Activated CD8-positive, alpha-beta T cell treated with anti-CD3 and anti-CD28 coated beads for 36 hours (primary cell): ENCODE measurements at regions not wholly inside any gene's neighbourhood (a gene's known extent, or its start where the extent isn't known, plus 50 kb on each side); places are given as distances from the start of the nearest gene placed in this dataset.

ENCODE experiments used
- ATAC-seq: fragments of 200-7000 bp; cut with Tn5 transposase; one replicate; pipeline ENCODE4 v1.10.0; 2021; ENCODE audit warnings: mild to moderate bottlenecking, moderate library complexity
- CTCF ChIA-PET: fragments of 350-600 bp; sonication (Branson Sonifier 250); formaldehyde crosslinking; loops from one replicate; lab custom pipeline; 2021; ENCODE audit warnings: antibody characterized with exemption; lab: Charles Lee
- POLR2A ChIA-PET: fragments of 350-600 bp; sonication (Branson Sonifier 250); formaldehyde crosslinking; loops from one replicate; lab custom pipeline; 2021; ENCODE audit warnings: antibody characterized with exemption; lab: Charles Lee
- DNase-seq: peaks from one replicate; pipeline ENCODE4 v3.0.0-alpha.2; 2020
- H3K27ac Mint-ChIP-seq: one replicate; pipeline ENCODE4 v1.8.0; 2021; ENCODE audit warnings: mild to moderate bottlenecking, mixed read lengths
- H3K27me3 Mint-ChIP-seq: one replicate; pipeline ENCODE4 v1.8.0; 2021; ENCODE audit warnings: mixed read lengths
- H3K36me3 Mint-ChIP-seq: one replicate; pipeline ENCODE4 v1.8.0; 2021; ENCODE audit warnings: low read depth, mixed read lengths
- H3K4me1 Mint-ChIP-seq: one replicate; pipeline ENCODE4 v1.8.0; 2021; ENCODE audit warnings: low read depth, mixed read lengths
- H3K4me3 Mint-ChIP-seq: one replicate; pipeline ENCODE4 v1.8.0; 2021; ENCODE audit warnings: mild to moderate bottlenecking, moderate library complexity, mixed read lengths
- H3K9me3 Mint-ChIP-seq: one replicate; pipeline ENCODE4 v1.8.0; 2021; ENCODE audit warnings: mixed read lengths
- intact Hi-C: fragments of 100-400 bp; cut with micrococcal nuclease; formaldehyde crosslinking; loops from one replicate; pipeline ENCODE4 v1.10.0; 2022
- TF ChIP-seq, protein P1 (sequence below): fragments of 200-600 bp; IDR thresholded peaks from one replicate; pipeline ENCODE4 v1.8.0; 2022; ENCODE audit warnings: antibody characterized with exemption, mild to moderate bottlenecking

DNA sequence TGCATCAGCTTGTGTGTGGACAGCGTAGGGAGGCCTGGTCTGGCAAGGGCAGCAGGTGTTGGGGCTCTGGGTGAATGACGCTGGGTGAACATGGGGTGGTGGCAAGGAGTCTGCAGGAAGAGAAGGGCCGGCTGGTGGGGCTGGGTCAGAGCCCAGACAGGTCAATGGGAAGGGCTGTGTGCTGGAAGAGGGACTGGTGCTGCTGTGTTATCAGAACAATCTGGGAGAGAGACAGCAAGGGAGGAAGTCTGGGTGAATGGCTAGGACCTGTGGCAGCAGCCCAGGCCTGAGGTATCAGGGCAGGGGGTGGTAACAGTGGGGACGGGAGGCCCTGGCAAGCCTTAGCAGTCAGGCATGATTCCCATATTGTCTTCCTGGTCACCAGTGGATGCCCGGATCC lies 206.7 kb downstream of the SNX19 start:
- ChIA-PET POLR2A (no interaction called here), CTCF (no interaction called here)
- DNase-seq (no peak), ATAC-seq (no peak)
- Mint-ChIP-seq H3K9me3 (peaks cover 2% of the 10 kb centered on the region), H3K27ac (no peak overlapping the region), H3K36me3 (no peaks in the 10 kb centered on the region), H3K4me3 (no peak overlapping the region), H3K27me3 (peaks cover 6% of the 10 kb centered on the region), H3K4me1 (no peaks in the 10 kb centered on the region)
- TF ChIP-seq, protein P1, sequence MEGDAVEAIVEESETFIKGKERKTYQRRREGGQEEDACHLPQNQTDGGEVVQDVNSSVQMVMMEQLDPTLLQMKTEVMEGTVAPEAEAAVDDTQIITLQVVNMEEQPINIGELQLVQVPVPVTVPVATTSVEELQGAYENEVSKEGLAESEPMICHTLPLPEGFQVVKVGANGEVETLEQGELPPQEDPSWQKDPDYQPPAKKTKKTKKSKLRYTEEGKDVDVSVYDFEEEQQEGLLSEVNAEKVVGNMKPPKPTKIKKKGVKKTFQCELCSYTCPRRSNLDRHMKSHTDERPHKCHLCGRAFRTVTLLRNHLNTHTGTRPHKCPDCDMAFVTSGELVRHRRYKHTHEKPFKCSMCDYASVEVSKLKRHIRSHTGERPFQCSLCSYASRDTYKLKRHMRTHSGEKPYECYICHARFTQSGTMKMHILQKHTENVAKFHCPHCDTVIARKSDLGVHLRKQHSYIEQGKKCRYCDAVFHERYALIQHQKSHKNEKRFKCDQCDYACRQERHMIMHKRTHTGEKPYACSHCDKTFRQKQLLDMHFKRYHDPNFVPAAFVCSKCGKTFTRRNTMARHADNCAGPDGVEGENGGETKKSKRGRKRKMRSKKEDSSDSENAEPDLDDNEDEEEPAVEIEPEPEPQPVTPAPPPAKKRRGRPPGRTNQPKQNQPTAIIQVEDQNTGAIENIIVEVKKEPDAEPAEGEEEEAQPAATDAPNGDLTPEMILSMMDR, result no peak
- intact Hi-C loops, result no loop called here

DNA sequence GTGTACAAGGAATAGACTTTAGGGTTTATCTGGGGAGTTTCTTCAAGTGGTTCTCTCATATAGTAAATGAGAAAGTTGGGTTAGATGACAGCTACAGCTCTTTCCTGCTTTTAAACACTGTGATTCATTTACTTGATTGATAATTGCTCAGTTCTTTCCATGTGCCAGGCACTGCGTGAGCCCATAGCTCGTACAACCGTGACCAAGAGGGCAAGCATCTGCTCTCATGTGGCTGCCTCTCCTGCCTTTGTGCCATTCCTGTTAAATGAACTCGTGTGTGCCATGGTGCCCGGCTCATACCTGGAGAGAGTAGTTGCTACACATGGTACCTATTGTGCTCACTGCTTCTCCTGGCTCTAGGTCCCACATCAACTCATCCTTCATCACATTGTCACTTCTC lies 206.3 kb downstream of the SNX19 start:
- CTCF ChIA-PET, result no interaction called here
- no peak overlapping the region for H3K27ac Mint-ChIP-seq
- ATAC-seq, result no peak
- no peak for DNase-seq
- no peak overlapping the region for H3K4me3 Mint-ChIP-seq
- no peaks in the 10 kb centered on the region for H3K36me3 Mint-ChIP-seq
- no peaks in the 10 kb centered on the region for H3K4me1 Mint-ChIP-seq
- intact Hi-C loops, result no loop called here
- POLR2A ChIA-PET, result no interaction called here
- TF ChIP-seq, protein P1, result no peak
- peaks cover 6% of the 10 kb centered on the region for H3K27me3 Mint-ChIP-seq
- peaks cover 2% of the 10 kb centered on the region for H3K9me3 Mint-ChIP-seq

DNA sequence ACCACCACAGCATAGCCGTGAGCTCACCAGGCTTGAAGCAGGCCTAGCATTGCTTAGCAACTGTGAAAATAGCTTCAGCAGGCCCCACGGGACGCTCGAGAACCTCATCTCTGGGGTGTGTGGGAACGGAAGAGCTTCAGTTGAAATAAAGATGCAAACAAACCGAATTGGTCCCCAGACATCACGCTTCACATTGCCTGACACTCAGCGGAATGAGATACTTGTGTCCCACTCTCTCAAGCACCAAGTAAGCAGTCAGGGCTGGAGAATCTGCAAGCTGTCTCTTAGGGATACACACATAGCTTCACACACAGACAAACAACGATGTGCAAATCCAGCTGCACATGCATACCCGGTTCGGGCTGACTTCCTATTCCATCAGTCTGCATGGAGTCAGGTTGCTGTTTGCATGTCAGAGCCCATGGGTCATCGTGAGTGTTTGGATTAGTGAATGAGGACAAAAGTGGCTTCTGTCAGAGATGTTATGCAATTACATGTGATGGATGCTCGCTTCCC lies 205.7 kb downstream of the SNX19 start:
- DNase-seq (no peak), ATAC-seq (no peak)
- no peaks in the 10 kb centered on the region for H3K4me1 Mint-ChIP-seq
- H3K27me3 Mint-ChIP-seq, result peaks cover 6% of the 10 kb centered on the region
- H3K36me3 Mint-ChIP-seq, result no peaks in the 10 kb centered on the region
- POLR2A ChIA-PET, result no interaction called here
- H3K27ac Mint-ChIP-seq, result no peak overlapping the region
- CTCF ChIA-PET, result no interaction called here
- TF ChIP-seq, protein P1, result no peak
- peaks cover 2% of the 10 kb centered on the region for H3K9me3 Mint-ChIP-seq
- intact Hi-C loops, result no loop called here
- H3K4me3 Mint-ChIP-seq, result no peak overlapping the region

DNA sequence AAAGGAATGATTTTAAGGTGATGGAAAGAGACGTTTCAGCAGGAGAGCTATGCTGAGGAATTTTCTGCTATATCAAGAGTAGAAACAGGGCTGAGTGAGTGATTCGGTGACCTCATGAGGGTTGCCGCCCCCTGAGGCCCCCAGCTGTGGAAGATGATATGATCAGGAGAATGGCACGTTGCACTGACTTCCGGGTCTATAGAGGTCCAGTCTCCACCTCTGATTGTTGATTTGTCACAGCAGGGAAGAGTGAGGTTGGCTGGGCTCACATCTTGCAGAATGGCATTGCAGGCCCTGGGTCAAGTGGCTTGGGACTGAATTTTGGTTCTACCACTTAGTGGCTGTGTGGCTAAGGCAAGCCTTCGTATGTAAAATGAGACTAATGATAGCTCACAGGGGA lies 205.1 kb downstream of the SNX19 start:
- intact Hi-C loops, result no loop called here
- H3K36me3 Mint-ChIP-seq, result no peaks in the 10 kb centered on the region
- H3K9me3 Mint-ChIP-seq, result peaks cover 2% of the 10 kb centered on the region
- DNase-seq, result no peak
- H3K27me3 Mint-ChIP-seq, result peaks cover 3% of the 10 kb centered on the region
- ATAC-seq, result no peak
- H3K4me3 Mint-ChIP-seq, result no peak overlapping the region
- H3K4me1 Mint-ChIP-seq, result no peaks in the 10 kb centered on the region
- CTCF ChIA-PET, result no interaction called here
- H3K27ac Mint-ChIP-seq, result no peak overlapping the region
- POLR2A ChIA-PET, result no interaction called here
- TF ChIP-seq, protein P1, result no peak

GRCh38 chr11:130712480-130712879 lies 203.8 kb downstream of the SNX19 start:
- DNase-seq (no peak), ATAC-seq (no peak)
- Mint-ChIP-seq H3K4me3 (no peak overlapping the region), H3K27ac (no peak overlapping the region), H3K9me3 (peaks cover 2% of the 10 kb centered on the region), H3K27me3 (peaks cover 3% of the 10 kb centered on the region), H3K36me3 (no peaks in the 10 kb centered on the region), H3K4me1 (no peaks in the 10 kb centered on the region)
- ChIA-PET CTCF (no interaction called here), POLR2A (no interaction called here)
- intact Hi-C loops, result no loop called here
- TF ChIP-seq, protein P1, result no peak
